ENCODE measurements at regions not wholly inside any gene's neighbourhood (a gene's known extent, or its start where the extent isn't known, plus 50 kb on each side); places are given as distances from the start of the nearest gene placed in this dataset.
"Not testable (repeated sequence)": the region's sequence is repeated elsewhere in the genome, so short reads cannot be mapped to it uniquely, and the experiment has no call there.

DNA sequence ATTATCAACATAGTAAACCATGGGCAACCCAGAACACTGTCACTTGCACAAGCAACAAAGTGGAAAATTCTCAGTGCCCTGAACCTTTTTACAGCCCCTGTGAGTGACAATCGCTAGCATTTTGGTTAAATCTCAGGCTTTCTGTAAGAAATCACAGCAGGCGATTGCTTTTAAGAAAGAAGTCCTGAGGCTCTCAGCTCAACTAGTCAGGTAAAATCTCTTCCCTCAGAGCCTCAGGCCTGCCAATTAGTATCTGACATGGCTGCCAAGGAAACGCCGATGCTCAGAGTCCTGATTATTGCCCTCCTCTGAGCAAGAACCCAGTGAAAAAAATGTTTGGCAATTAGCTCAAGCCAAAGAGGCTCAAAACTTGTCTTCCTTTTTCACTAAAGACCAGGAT is 530.8 kb downstream of the DIPK2A start:
- no peak overlapping the region for H3K4me3 ChIP-seq (ENCODE audit: low read depth in 1 of 3, low read length in 3 of 3)
- no peak for TF ChIP-seq NR2F2 (IDR thresholded peaks at IDR 0.05)
- TF ChIP-seq, protein P1, sequence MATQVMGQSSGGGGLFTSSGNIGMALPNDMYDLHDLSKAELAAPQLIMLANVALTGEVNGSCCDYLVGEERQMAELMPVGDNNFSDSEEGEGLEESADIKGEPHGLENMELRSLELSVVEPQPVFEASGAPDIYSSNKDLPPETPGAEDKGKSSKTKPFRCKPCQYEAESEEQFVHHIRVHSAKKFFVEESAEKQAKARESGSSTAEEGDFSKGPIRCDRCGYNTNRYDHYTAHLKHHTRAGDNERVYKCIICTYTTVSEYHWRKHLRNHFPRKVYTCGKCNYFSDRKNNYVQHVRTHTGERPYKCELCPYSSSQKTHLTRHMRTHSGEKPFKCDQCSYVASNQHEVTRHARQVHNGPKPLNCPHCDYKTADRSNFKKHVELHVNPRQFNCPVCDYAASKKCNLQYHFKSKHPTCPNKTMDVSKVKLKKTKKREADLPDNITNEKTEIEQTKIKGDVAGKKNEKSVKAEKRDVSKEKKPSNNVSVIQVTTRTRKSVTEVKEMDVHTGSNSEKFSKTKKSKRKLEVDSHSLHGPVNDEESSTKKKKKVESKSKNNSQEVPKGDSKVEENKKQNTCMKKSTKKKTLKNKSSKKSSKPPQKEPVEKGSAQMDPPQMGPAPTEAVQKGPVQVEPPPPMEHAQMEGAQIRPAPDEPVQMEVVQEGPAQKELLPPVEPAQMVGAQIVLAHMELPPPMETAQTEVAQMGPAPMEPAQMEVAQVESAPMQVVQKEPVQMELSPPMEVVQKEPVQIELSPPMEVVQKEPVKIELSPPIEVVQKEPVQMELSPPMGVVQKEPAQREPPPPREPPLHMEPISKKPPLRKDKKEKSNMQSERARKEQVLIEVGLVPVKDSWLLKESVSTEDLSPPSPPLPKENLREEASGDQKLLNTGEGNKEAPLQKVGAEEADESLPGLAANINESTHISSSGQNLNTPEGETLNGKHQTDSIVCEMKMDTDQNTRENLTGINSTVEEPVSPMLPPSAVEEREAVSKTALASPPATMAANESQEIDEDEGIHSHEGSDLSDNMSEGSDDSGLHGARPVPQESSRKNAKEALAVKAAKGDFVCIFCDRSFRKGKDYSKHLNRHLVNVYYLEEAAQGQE (IDR thresholded peaks at IDR 0.05) = no peak
- TF ChIP-seq RAD21 (IDR thresholded peaks at IDR 0.05) = no peak
- no peak for TF ChIP-seq SP1 (IDR thresholded peaks at IDR 0.05)
- TF ChIP-seq, protein P2, sequence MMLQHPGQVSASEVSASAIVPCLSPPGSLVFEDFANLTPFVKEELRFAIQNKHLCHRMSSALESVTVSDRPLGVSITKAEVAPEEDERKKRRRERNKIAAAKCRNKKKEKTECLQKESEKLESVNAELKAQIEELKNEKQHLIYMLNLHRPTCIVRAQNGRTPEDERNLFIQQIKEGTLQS (IDR thresholded peaks at IDR 0.05) = no peak
- TF ChIP-seq YY1 (IDR thresholded peaks at IDR 0.05) = no peak
- no peak for TF ChIP-seq EGR1 (IDR thresholded peaks at IDR 0.05; ENCODE audit: low read depth in 2 of 2)
- TF ChIP-seq HNF4A (conservative IDR thresholded peaks at IDR 0.05) = no peak
- 86% methylated on average over 4 of the region's 4 CpGs for WGBS
- no peak overlapping the region for H3K9ac ChIP-seq (ENCODE audit: low read depth in 1 of 2, low read length in 2 of 2)
- no peaks in the 10 kb centered on the region for H3K27me3 ChIP-seq (ENCODE audit: control insufficient read depth in 4 of 4, insufficient read depth in 4 of 4, low read length in 3 of 4)
- H3K27ac ChIP-seq (ENCODE audit: low read depth in 1 of 2, low read length in 2 of 2) = no peak overlapping the region
- H3K9me3 ChIP-seq (ENCODE audit: control insufficient read depth in 4 of 4, low read length in 3 of 4) = no peaks in the 10 kb centered on the region
- DNase-seq (ENCODE audit: low spot score) = no peak
- H3K36me3 ChIP-seq (ENCODE audit: control insufficient read depth in 4 of 4, insufficient read depth in 3 of 4, low read depth in 1 of 4, low read length in 3 of 4) = no peaks in the 10 kb centered on the region
- H3K4me1 ChIP-seq (ENCODE audit: control insufficient read depth in 4 of 4, insufficient read depth in 4 of 4, low read length in 3 of 4) = no peaks in the 10 kb centered on the region

DNA sequence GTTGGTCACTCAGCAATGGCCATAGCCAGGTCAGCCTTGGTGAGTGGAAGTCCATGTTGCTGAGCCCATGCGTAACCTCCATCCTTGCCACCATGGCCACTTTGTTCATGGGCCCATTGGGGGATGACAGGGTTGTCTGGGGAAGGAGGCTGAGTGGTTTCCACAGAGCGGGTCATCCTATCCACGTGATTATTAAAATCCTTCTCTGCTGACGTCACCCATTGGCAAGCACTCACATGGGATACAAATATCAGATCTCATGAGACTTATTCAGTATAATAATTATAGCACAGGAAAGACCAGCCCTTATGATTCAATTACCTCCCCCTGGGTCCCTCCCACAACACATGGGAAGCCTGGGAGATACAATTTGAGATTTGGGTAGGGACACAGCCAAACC is 534.8 kb downstream of the DIPK2A start:
- not testable (repeated sequence) for H3K27ac ChIP-seq (ENCODE audit: low read depth in 1 of 2, low read length in 2 of 2); H3K36me3 ChIP-seq (ENCODE audit: control insufficient read depth in 4 of 4, insufficient read depth in 3 of 4, low read depth in 1 of 4, low read length in 3 of 4); H3K4me3 ChIP-seq (ENCODE audit: low read depth in 1 of 3, low read length in 3 of 3); H3K27me3 ChIP-seq (ENCODE audit: control insufficient read depth in 4 of 4, insufficient read depth in 4 of 4, low read length in 3 of 4); H3K9ac ChIP-seq (ENCODE audit: low read depth in 1 of 2, low read length in 2 of 2); H3K4me1 ChIP-seq (ENCODE audit: control insufficient read depth in 4 of 4, insufficient read depth in 4 of 4, low read length in 3 of 4); DNase-seq (ENCODE audit: low spot score); H3K9me3 ChIP-seq (ENCODE audit: control insufficient read depth in 4 of 4, low read length in 3 of 4)
- 94% methylated on average over 4 of the region's 4 CpGs for whole genome bisulfite sequencing

DNA sequence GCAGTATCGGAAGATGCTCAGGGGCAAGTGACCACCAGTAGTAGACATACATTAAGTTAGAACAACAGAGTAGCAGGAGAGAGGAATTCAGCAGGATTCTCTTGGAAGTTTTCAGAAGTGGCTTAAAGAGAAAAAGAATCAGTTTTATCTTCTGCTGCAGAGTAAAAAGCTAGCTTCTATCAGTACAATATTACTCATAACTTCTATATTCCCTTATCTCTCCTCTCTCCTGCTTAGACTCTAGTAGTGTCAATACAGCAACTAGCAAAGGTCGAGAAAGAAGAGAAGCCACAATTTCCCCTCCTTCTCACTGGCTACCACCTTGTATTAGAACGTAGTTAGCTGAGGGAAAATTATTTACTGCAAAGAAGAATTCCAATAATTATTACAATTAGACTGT is 539.7 kb downstream of the DIPK2A start:
- Histone ChIP-seq H3K9ac (ENCODE audit: low read depth in 1 of 2, low read length in 2 of 2) (no peak overlapping the region), H3K36me3 (ENCODE audit: control insufficient read depth in 4 of 4, insufficient read depth in 3 of 4, low read depth in 1 of 4, low read length in 3 of 4) (no peaks in the 10 kb centered on the region), H3K4me3 (ENCODE audit: low read depth in 1 of 3, low read length in 3 of 3) (no peak overlapping the region), H3K4me1 (ENCODE audit: control insufficient read depth in 4 of 4, insufficient read depth in 4 of 4, low read length in 3 of 4) (no peaks in the 10 kb centered on the region), H3K27me3 (ENCODE audit: control insufficient read depth in 4 of 4, insufficient read depth in 4 of 4, low read length in 3 of 4) (no peaks in the 10 kb centered on the region), H3K9me3 (ENCODE audit: control insufficient read depth in 4 of 4, low read length in 3 of 4) (no peaks in the 10 kb centered on the region), H3K27ac (ENCODE audit: low read depth in 1 of 2, low read length in 2 of 2) (no peak overlapping the region)
- DNase-seq (ENCODE audit: low spot score) = no peak
- TF ChIP-seq, protein P1 (IDR thresholded peaks at IDR 0.05) = no peak
- TF ChIP-seq JUND (IDR thresholded peaks at IDR 0.05) = no peak
- no peak for TF ChIP-seq TAF1 (conservative IDR thresholded peaks at IDR 0.05)
- no peak for TF ChIP-seq RXRA (IDR thresholded peaks at IDR 0.05)
- TF ChIP-seq, protein P2 (IDR thresholded peaks at IDR 0.05) = no peak
- TF ChIP-seq, protein P3, sequence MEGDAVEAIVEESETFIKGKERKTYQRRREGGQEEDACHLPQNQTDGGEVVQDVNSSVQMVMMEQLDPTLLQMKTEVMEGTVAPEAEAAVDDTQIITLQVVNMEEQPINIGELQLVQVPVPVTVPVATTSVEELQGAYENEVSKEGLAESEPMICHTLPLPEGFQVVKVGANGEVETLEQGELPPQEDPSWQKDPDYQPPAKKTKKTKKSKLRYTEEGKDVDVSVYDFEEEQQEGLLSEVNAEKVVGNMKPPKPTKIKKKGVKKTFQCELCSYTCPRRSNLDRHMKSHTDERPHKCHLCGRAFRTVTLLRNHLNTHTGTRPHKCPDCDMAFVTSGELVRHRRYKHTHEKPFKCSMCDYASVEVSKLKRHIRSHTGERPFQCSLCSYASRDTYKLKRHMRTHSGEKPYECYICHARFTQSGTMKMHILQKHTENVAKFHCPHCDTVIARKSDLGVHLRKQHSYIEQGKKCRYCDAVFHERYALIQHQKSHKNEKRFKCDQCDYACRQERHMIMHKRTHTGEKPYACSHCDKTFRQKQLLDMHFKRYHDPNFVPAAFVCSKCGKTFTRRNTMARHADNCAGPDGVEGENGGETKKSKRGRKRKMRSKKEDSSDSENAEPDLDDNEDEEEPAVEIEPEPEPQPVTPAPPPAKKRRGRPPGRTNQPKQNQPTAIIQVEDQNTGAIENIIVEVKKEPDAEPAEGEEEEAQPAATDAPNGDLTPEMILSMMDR (IDR thresholded peaks at IDR 0.05; ENCODE audit: low read depth, low read length, missing input control) = no peak
- WGBS = 36% methylated on average over 3 of the region's 3 CpGs
